ENCODE measurements at regions not wholly inside any gene's neighbourhood (a gene's known extent, or its start where the extent isn't known, plus 50 kb on each side); places are given as distances from the start of the nearest gene placed in this dataset.

DNA sequence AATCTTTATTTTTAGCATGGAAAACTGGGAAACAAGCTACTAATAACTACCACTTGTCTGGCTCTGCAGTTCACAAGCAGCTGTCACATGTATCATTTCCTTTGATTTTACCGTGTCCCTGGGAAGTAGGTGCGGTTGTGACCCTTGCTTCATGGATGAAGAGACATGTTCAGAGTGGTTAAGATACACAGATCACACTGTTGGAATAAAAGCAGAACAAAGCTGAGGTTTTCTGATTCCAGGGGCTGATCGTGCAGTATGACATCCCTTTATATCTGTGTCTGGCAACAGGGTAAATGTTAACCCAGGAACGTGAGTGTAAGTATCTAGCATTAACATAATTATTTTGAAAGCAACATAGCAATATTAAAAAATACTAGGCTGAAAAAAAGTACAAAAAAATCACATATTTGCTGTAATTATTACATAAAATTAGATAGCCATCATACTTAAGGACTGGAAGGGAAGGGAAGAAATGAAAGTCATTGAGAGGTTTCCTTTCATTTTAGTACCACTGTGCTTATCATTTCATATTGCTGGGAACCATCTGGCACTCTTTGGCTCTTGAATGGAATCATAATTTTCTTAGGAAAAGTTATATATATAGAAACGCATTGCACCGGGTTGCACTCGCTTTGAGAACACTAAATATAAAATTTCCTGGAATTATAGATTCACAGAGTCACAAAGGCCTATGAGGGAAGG is 62.8 kb upstream of the PAXBP1 start:
- ChIA-PET POLR2A (ENCODE audit: unreplicated experiment) (no interaction called here), CTCF (interaction anchor here (0.6 kb wide), 1 partner anchor 16 kb away, joined by 5 read pairs; no protein-coding TSS in a partner anchor)
- H3K14ac ChIP-seq (replicated peaks; ENCODE audit: low read depth, low read length), result no peak overlapping the region
- no CpG with 5 or more reads among the region's 7 CpGs for WGBS, 2 experiments (ENCODE audit: extremely low coverage in 2 of 2, insufficient read length in 1 of 2)
- H2BK120ac ChIP-seq (ENCODE audit: low read depth, low read length), result no peak overlapping the region
- H2BK15ac ChIP-seq (ENCODE audit: low read depth, low read length), result no peak overlapping the region
- H4K5ac ChIP-seq (ENCODE audit: low read depth, low read length), result no peak overlapping the region
- no peak overlapping the region for H4K91ac ChIP-seq (ENCODE audit: insufficient read depth, low read depth, low read length)
- no peak for TF ChIP-seq CHD1 (IDR thresholded peaks at IDR 0.05; ENCODE audit: low read depth, low read length)
- no peak for TF ChIP-seq RFX5 (IDR thresholded peaks at IDR 0.05; ENCODE audit: low read depth, low read length)
- TF ChIP-seq SMC3 (IDR thresholded peaks at IDR 0.05; ENCODE audit: low read depth, low read length), result no peak
- no peak for TF ChIP-seq MXI1 (IDR thresholded peaks at IDR 0.05; ENCODE audit: borderline replicate concordance, low read depth, low read length)
- no peak for TF ChIP-seq RAD21 (IDR thresholded peaks at IDR 0.05; ENCODE audit: low read length)
- TF ChIP-seq NFE2L2 (IDR thresholded peaks at IDR 0.05; ENCODE audit: low read depth, low read length), result no peak
- no peak for TF ChIP-seq MAZ (IDR thresholded peaks at IDR 0.05; ENCODE audit: borderline replicate concordance, low read depth, low read length)
- TF ChIP-seq FOS (IDR thresholded peaks at IDR 0.05; ENCODE audit: low read depth, low read length), result no peak
- TF ChIP-seq CEBPB (IDR thresholded peaks at IDR 0.05; ENCODE audit: low read depth, low read length), result no peak
- TF ChIP-seq RCOR1 (IDR thresholded peaks at IDR 0.05; ENCODE audit: insufficient replicate concordance, low read length), result no peak
- TF ChIP-seq BHLHE40 (IDR thresholded peaks at IDR 0.05; ENCODE audit: low read depth, low read length), result no peak
- TF ChIP-seq, protein P1, sequence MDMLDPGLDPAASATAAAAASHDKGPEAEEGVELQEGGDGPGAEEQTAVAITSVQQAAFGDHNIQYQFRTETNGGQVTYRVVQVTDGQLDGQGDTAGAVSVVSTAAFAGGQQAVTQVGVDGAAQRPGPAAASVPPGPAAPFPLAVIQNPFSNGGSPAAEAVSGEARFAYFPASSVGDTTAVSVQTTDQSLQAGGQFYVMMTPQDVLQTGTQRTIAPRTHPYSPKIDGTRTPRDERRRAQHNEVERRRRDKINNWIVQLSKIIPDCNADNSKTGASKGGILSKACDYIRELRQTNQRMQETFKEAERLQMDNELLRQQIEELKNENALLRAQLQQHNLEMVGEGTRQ (IDR thresholded peaks at IDR 0.05; ENCODE audit: low read depth, low read length), result no peak
- TF ChIP-seq, protein P2, sequence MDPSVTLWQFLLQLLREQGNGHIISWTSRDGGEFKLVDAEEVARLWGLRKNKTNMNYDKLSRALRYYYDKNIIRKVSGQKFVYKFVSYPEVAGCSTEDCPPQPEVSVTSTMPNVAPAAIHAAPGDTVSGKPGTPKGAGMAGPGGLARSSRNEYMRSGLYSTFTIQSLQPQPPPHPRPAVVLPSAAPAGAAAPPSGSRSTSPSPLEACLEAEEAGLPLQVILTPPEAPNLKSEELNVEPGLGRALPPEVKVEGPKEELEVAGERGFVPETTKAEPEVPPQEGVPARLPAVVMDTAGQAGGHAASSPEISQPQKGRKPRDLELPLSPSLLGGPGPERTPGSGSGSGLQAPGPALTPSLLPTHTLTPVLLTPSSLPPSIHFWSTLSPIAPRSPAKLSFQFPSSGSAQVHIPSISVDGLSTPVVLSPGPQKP (IDR thresholded peaks at IDR 0.05; ENCODE audit: borderline replicate concordance, low read depth, low read length), result no peak
- TF ChIP-seq, protein P3, sequence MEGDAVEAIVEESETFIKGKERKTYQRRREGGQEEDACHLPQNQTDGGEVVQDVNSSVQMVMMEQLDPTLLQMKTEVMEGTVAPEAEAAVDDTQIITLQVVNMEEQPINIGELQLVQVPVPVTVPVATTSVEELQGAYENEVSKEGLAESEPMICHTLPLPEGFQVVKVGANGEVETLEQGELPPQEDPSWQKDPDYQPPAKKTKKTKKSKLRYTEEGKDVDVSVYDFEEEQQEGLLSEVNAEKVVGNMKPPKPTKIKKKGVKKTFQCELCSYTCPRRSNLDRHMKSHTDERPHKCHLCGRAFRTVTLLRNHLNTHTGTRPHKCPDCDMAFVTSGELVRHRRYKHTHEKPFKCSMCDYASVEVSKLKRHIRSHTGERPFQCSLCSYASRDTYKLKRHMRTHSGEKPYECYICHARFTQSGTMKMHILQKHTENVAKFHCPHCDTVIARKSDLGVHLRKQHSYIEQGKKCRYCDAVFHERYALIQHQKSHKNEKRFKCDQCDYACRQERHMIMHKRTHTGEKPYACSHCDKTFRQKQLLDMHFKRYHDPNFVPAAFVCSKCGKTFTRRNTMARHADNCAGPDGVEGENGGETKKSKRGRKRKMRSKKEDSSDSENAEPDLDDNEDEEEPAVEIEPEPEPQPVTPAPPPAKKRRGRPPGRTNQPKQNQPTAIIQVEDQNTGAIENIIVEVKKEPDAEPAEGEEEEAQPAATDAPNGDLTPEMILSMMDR (conservative IDR thresholded peaks at IDR 0.05; ENCODE audit: low read depth, low read length), result no peak
- no peak for TF ChIP-seq MAFK (IDR thresholded peaks at IDR 0.05; ENCODE audit: low read depth, low read length)
- TF ChIP-seq POLR2A (IDR thresholded peaks at IDR 0.05; ENCODE audit: low read depth, low read length), result no peak
- DNase-seq, result no peak
- no peak overlapping the region for H3K4ac ChIP-seq (ENCODE audit: low read depth, low read length)
- H3K36me3 ChIP-seq (ENCODE audit: control insufficient read depth, insufficient read depth, low read length), result no peaks in the 10 kb centered on the region
- no peak overlapping the region for H2AK5ac ChIP-seq (ENCODE audit: low read depth, low read length)
- no peaks in the 10 kb centered on the region for H4K20me1 ChIP-seq (ENCODE audit: insufficient read depth, low read length)
- BruUV-seq (replicated peaks), result no TSS peak
- no peak overlapping the region for H3K23ac ChIP-seq (ENCODE audit: low read depth, low read length)
- no peaks in the 10 kb centered on the region for H3K4me1 ChIP-seq (ENCODE audit: control insufficient read depth, insufficient read depth, low read length)
- no peak overlapping the region for H2BK20ac ChIP-seq (ENCODE audit: low read depth, low read length)
- ATAC-seq (ENCODE audit: low read depth), result no peak
- H3K18ac ChIP-seq (ENCODE audit: low read depth, low read length), result no peak overlapping the region
- H3K4me2 ChIP-seq (ENCODE audit: low read depth, low read length), result no peak overlapping the region
- no peaks in the 10 kb centered on the region for H3K9me1 ChIP-seq (ENCODE audit: insufficient read depth, low read length)
- no peak overlapping the region for H3K27ac ChIP-seq (ENCODE audit: insufficient read depth, low read length)
- H2AK9ac ChIP-seq (replicated peaks; ENCODE audit: low read depth, low read length, poor library complexity), result no peak overlapping the region
- H4K8ac ChIP-seq (ENCODE audit: low read depth in 2 of 2, low read length in 2 of 2), result no peak overlapping the region
- H3K4me3 ChIP-seq (ENCODE audit: insufficient read depth, low read depth, low read length), result no peak overlapping the region
- intact Hi-C loops (cut with micrococcal nuclease), result loop anchor here (5.0 kb wide), 1 partner anchor 613 kb away; no protein-coding TSS in a partner anchor
- peaks cover 18% of the 10 kb centered on the region for H3K27me3 ChIP-seq (ENCODE audit: control insufficient read depth, insufficient read depth, low read length)
- dilution Hi-C loops (cut with HindIII; ENCODE audit: low sequenced_read_pairs, unreplicated experiment), result no loop called here
- no peaks in the 10 kb centered on the region for H3K79me1 ChIP-seq (ENCODE audit: low read depth in 1 of 2, low read length in 2 of 2)
- no peak overlapping the region for H2BK5ac ChIP-seq (ENCODE audit: low read depth, low read length, poor library complexity, severe bottlenecking)
- no peaks in the 10 kb centered on the region for H3K9me3 ChIP-seq (ENCODE audit: control insufficient read depth, insufficient read depth, low read length)
- no peak overlapping the region for H2AFZ ChIP-seq (replicated peaks; ENCODE audit: low read length, poor library complexity)
- H3K56ac ChIP-seq (ENCODE audit: extremely low read depth, insufficient read depth, low read length), result no peak overlapping the region
- H3K9ac ChIP-seq (ENCODE audit: low read depth, low read length), result no peak overlapping the region
- in situ Hi-C loops (cut with MboI; ENCODE audit: low sequenced_read_pairs), result loop anchor here (10.0 to 25.0 kb wide), 2 partner anchors 290 to 603 kb away; no protein-coding TSS in a partner anchor

Measured in IMR-90 (cell line).